ENCODE measurements at regions not wholly inside any gene's neighbourhood (a gene's known extent, or its start where the extent isn't known, plus 50 kb on each side); places are given as distances from the start of the nearest gene placed in this dataset.
"Not testable (repeated sequence)": the region's sequence is repeated elsewhere in the genome, so short reads cannot be mapped to it uniquely, and the experiment has no call there.

DNA sequence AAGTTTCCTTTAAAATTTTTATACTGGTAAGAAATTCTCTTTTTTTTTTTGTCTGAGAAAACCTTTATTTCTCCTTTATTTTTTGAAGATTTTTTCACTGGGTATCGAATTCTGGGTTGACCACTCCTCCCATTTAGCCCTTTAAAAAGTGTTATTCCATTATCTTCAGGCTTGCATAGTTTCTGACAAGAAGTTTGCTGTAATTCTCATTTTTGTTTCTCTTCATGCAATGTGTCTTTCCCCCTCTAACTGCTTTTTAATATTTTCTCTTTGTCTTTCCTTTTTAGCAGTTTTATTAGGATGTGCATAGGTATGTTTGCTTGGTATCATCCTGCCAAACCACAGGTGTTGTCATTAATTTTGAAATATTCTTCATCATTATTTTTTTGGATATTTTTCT, 67.7 kb upstream of the GOT2 start:
- Histone ChIP-seq H3K27ac (no peak overlapping the region), H3K4me1 (no peaks in the 10 kb centered on the region), H3K4me3 (no peak overlapping the region), H3K9me3 (peaks cover 0 to 9% of the 10 kb centered on the region in 2 donors), H3K36me3 (no peaks in the 10 kb centered on the region), H3K27me3 (no peaks in the 10 kb centered on the region)
- intact Hi-C loops (cut with DNase I; ENCODE audit: low total_unique reads) (no loop called here), in situ Hi-C loops (cut with MboI; ENCODE audit: low pct_ligation_motif_present in 1 of 4, low pct_unique_long_range_greater_than_20kb in 1 of 4, low sequenced_read_pairs in 3 of 4) (no loop called here)
- DNase-seq = no peak
- no peak for TF ChIP-seq POLR2AphosphoS5 (IDR thresholded peaks at IDR 0.05)
- no peak for TF ChIP-seq POLR2A (IDR thresholded peaks at IDR 0.05)
- no peak for TF ChIP-seq EP300 (IDR thresholded peaks at IDR 0.05; ENCODE audit: low read depth)
- 52 to 55% methylated on average over 1 of the region's 1 CpG for WGBS, 2 donors (ENCODE audit: low coverage in 1 of 2)

DNA sequence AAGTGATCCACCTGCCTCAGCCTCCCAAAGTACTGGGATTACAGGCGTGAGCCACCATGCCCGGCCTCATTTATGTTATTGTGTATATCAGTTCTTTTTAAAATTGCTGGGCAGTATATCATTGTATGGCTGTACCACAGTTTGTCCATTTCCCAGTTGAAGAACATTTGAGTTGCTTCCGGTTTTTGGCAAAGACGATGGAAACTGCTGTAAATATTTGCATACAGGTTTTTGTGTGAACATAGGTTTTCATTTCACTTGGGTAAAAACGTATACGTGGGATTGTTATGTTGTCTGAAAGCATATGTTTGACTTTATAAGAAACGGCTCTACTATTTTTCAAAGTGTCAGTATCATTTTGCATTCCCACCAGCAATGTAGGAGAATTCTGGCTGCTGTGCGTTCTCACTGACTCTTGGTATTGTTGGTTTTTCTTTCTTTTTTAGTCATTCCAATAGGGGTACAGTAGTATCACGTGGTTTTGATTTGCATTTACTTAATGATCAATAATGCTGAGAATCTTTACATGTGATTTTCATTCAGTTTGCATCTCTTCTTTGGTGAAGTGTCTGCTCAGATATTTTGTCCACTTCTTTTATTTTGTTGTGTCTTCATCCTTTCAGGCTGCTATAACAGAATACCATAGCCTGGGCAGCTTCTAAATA, 63.2 kb upstream of the GOT2 start:
- peaks cover 0 to 3% of the 10 kb centered on the region in 2 donors for H3K9me3 ChIP-seq
- in situ Hi-C loops (cut with MboI; ENCODE audit: low pct_ligation_motif_present in 1 of 4, low pct_unique_long_range_greater_than_20kb in 1 of 4, low sequenced_read_pairs in 3 of 4) (no loop called here), intact Hi-C loops (cut with DNase I; ENCODE audit: low total_unique reads) (no loop called here)
- no peak overlapping the region for H3K4me3 ChIP-seq
- 66 to 70% methylated on average over 7 to 9 of the region's 9 CpGs for WGBS, 2 donors (ENCODE audit: low coverage in 1 of 2)
- TF ChIP-seq, protein P1, sequence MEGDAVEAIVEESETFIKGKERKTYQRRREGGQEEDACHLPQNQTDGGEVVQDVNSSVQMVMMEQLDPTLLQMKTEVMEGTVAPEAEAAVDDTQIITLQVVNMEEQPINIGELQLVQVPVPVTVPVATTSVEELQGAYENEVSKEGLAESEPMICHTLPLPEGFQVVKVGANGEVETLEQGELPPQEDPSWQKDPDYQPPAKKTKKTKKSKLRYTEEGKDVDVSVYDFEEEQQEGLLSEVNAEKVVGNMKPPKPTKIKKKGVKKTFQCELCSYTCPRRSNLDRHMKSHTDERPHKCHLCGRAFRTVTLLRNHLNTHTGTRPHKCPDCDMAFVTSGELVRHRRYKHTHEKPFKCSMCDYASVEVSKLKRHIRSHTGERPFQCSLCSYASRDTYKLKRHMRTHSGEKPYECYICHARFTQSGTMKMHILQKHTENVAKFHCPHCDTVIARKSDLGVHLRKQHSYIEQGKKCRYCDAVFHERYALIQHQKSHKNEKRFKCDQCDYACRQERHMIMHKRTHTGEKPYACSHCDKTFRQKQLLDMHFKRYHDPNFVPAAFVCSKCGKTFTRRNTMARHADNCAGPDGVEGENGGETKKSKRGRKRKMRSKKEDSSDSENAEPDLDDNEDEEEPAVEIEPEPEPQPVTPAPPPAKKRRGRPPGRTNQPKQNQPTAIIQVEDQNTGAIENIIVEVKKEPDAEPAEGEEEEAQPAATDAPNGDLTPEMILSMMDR (IDR thresholded peaks at IDR 0.05) = no peak
- TF ChIP-seq POLR2AphosphoS5 (IDR thresholded peaks at IDR 0.05) = no peak
- TF ChIP-seq EP300 (IDR thresholded peaks at IDR 0.05; ENCODE audit: low read depth) = no peak
- TF ChIP-seq POLR2A (IDR thresholded peaks at IDR 0.05) = no peak
- H3K4me1 ChIP-seq = no peaks in the 10 kb centered on the region
- H3K27ac ChIP-seq = no peak overlapping the region
- H3K36me3 ChIP-seq = no peaks in the 10 kb centered on the region
- no peaks in the 10 kb centered on the region for H3K27me3 ChIP-seq
- no peak for DNase-seq

DNA sequence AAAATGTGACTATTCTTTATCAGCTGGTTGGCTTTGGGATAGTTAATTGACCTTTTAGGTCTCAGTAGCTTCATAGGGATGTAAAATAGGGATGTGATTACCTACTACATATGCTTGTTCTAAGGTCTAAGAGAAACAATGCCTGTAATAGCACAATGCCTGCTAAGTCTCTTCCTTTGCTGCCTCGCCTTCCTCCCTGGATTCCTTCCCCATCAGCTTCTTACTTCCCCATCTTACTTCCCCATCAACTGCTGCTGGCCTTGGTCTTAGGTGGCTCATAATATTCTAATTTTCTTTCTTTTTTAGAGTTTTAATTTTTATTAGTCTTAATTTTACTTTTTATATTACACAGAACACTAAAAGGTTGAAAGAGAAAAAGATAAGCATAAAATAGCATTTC, 59.2 kb upstream of the GOT2 start:
- H3K9me3 ChIP-seq = no peaks in the 10 kb centered on the region
- no peaks in the 10 kb centered on the region for H3K4me1 ChIP-seq
- TF ChIP-seq EP300 (IDR thresholded peaks at IDR 0.05; ENCODE audit: low read depth) (no peak), POLR2AphosphoS5 (IDR thresholded peaks at IDR 0.05) (no peak), POLR2A (IDR thresholded peaks at IDR 0.05) (no peak)
- TF ChIP-seq, protein P1 (IDR thresholded peaks at IDR 0.05) = no peak
- in situ Hi-C loops (cut with MboI; ENCODE audit: low pct_ligation_motif_present in 1 of 4, low pct_unique_long_range_greater_than_20kb in 1 of 4, low sequenced_read_pairs in 3 of 4) = no loop called here
- no peak overlapping the region for H3K27ac ChIP-seq
- no peak overlapping the region for H3K4me3 ChIP-seq
- intact Hi-C loops (cut with DNase I; ENCODE audit: low total_unique reads) = no loop called here
- 59 to 67% methylated on average over 1 of the region's 1 CpG for WGBS, 2 donors (ENCODE audit: low coverage in 1 of 2)
- no peaks in the 10 kb centered on the region for H3K27me3 ChIP-seq
- DNase-seq = no peak
- no peaks in the 10 kb centered on the region for H3K36me3 ChIP-seq

DNA sequence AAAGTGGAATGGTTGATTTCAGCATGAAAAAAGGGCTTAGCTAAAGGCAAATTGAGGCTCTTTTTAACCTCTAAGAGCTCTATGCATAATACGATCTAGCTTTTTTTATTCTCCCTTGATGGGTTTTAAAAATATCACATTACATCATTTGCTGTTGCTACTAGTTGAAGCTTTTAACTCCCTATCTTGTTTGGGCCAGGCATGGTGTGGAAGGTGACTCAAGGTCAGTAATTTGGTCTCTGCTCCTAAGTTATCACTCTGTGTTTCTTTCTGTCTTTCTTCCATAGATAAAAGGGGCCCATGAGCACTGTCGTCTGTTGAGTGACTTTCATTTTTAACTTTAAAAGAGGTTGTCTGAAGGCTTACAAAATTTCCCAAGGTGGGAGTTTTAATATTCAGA, 58.1 kb upstream of the GOT2 start:
- DNase-seq = no peak
- no peaks in the 10 kb centered on the region for H3K36me3 ChIP-seq
- H3K27ac ChIP-seq = no peak overlapping the region
- H3K27me3 ChIP-seq = no peaks in the 10 kb centered on the region
- H3K9me3 ChIP-seq = no peaks in the 10 kb centered on the region
- WGBS, 2 donors (ENCODE audit: low coverage in 1 of 2) = 38 to 45% methylated on average over 2 of the region's 2 CpGs
- in situ Hi-C loops (cut with MboI; ENCODE audit: low pct_ligation_motif_present in 1 of 4, low pct_unique_long_range_greater_than_20kb in 1 of 4, low sequenced_read_pairs in 3 of 4) = no loop called here
- TF ChIP-seq POLR2A (IDR thresholded peaks at IDR 0.05) (no peak), POLR2AphosphoS5 (IDR thresholded peaks at IDR 0.05) (no peak), EP300 (IDR thresholded peaks at IDR 0.05; ENCODE audit: low read depth) (no peak)
- TF ChIP-seq, protein P1 (IDR thresholded peaks at IDR 0.05) = no peak
- intact Hi-C loops (cut with DNase I; ENCODE audit: low total_unique reads) = no loop called here
- H3K4me1 ChIP-seq = no peaks in the 10 kb centered on the region
- no peak overlapping the region for H3K4me3 ChIP-seq

DNA sequence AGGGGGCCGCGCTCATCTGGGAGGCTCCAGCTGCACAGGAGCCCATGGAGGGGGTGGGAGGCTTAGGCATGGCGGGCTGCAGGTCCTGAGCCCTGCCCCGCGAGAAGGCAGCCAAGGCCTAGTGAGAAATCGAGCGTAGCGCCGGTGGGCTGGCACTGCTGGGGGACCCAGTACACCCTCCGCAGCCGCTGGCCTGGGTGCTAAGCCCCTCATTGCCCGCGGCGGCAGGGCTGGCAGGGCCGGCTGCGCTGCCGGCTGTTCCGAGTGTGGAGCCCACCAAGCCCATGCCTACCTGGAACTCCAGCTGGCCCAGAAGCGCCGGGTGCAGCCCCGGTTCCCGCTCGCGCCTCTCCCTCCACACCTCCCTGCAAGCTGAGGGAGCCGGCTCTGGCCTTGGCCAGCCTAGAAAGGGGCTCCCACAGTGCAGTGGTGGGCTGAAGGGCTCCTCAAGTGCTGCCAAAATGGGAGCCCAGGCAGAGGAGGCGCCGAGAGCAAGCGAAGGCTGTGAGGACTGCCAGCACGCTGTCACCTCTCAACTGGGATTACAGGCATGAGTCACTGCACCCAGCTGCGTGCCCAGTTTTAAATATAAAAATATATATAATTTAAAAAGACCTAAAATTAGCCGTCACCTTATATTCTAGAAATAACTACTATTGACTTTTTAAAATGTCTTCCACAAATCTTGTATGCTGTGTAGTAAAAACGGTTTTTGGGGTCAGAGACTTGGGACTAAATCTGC, 56.9 kb upstream of the GOT2 start:
- in situ Hi-C loops (cut with MboI; ENCODE audit: low pct_ligation_motif_present in 1 of 4, low pct_unique_long_range_greater_than_20kb in 1 of 4, low sequenced_read_pairs in 3 of 4); H3K4me1 ChIP-seq; H3K27me3 ChIP-seq; H3K4me3 ChIP-seq; H3K36me3 ChIP-seq; DNase-seq; intact Hi-C loops (cut with DNase I; ENCODE audit: low total_unique reads); H3K9me3 ChIP-seq; H3K27ac ChIP-seq: not testable (repeated sequence)
- 69 to 91% methylated on average over 2 to 24 of the region's 32 CpGs for WGBS, 2 donors (ENCODE audit: low coverage in 1 of 2)
